Renal pelvis (tissue), 1 donor: ENCODE measurements at regions not wholly inside any gene's neighbourhood (a gene's known extent, or its start where the extent isn't known, plus 50 kb on each side); places are given as distances from the start of the nearest gene placed in this dataset.
"Not testable (repeated sequence)": the region's sequence is repeated elsewhere in the genome, so short reads cannot be mapped to it uniquely, and the experiment has no call there.

ENCODE experiments used
- DNase-seq: peaks from one replicate; pipeline ENCODE4 v3.0.0-alpha.2; 2013

DNA sequence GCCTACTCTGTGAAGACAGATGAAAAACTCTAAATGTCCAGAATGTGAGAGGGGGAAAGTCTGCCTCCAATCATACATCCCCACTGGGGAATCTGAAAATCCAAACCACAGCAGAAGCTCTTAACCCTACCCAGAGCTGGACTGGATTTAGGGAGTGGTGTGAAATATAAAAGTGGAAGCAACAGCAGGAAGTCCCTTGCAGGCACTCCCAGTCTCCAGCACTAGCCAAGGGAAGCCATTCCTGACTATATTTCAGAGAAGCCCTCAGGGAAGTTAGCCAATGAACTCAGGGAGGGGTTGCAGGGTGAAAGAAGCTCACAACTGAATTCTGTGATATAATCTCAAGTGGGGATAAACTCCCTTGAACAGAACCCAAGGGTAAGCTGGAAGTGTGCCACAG lies 51.5 kb downstream of the CRPPA start:
- DNase-seq: no peak

GRCh38 chr7:16369309-16369708 lies 52.0 kb downstream of the CRPPA start:
- not testable (repeated sequence) for DNase-seq

DNA sequence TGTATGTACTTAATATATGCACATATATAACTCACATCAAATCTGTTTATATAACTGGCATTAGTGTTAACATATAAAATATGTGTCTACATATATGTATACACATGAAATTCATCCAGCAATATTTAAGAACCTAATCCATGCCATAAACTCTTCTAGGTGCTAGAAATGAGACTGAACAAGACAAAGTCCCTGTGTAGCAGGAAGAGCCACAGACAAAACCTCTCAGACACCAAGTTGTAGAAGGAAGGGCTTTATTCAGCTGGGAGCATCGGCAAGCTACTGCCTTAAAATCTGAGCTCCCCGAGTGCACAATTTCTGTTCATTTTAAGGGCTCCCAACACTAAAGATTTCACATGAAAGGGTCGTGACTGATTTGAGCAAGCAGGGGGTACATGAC lies 52.5 kb downstream of the CRPPA start:
- no peak for DNase-seq

DNA sequence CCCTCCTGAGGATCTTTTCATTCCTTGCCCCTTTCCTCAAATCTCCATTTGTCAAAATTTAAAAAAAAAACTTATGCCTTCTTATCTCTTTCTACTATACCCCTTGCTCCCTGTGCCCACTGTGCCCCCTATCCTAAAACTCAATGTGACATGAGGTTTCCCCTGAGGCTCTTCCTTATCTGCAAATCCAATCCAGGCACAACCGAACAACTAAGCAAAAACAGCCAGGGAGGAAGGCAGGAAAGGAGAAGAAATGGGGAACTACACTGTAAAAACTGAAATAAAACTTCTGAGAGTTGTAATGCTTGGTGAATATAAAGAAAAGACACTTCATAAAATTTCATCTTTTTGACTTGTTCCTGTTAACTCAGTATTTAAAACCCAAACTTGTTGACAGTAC lies 54.2 kb downstream of the CRPPA start:
- DNase-seq: no peak

DNA sequence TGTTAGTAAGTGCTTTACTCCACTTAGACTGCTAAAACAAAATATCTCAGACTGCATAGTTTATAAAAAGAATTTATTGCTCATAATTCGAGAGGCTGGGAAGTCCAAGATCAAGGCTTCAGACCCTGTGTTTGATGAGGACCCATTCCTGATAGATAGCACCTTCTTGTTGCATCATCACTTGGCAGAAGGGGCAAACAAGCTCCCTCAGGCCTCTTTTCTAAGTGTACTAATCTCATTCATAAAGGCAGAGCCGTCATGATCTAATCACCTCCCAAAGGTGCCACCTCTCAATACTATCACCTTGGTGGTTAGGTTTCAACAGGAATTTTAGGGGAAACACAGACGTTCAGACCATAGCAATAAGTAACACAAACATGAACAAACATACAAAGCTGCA lies 55.4 kb downstream of the CRPPA start:
- DNase-seq: no peak

- DNase-seq: no peak
These were observed 56.2 kb downstream of the CRPPA start for GRCh38 chr7:16365177-16365576.

DNA sequence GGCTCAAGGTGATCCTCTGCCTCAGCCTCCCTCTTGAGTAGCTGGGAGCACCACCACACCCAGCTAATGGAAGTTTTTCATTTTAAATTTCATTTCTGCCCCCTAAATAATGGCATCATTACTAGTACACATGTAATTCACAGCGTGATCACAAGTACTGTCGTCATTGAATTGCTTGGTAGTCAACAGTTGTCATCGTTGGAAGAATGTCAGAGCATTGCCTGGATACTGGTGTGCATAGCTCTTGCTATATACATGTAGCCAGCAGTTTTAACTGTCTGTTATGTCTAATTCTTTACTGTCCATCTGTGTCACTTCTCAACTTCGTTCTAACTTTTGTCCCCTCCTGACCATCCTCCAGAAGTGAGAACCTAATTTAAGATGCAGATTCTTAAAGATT lies 62.1 kb downstream of the CRPPA start:
- DNase-seq: no peak

DNA sequence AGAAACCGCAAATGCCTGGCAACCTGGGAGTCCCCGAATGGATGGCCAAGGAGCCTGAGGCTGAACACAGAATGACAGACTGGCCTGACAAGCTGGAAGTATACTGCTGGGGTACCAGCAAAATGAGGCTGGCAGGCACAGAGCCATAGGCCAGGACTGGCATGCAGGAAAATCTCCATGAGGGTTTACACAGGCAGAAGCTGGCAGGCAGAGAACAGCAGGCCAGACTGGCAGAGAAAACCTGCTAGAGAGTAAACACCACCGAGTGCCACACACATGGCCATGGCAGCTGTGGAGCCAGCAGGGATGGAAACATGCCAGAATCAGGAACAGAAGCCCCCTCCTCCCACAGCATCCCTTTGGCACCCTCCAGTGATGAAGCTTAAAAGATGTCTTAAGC lies 63.4 kb downstream of the CRPPA start:
- DNase-seq: no peak

DNA sequence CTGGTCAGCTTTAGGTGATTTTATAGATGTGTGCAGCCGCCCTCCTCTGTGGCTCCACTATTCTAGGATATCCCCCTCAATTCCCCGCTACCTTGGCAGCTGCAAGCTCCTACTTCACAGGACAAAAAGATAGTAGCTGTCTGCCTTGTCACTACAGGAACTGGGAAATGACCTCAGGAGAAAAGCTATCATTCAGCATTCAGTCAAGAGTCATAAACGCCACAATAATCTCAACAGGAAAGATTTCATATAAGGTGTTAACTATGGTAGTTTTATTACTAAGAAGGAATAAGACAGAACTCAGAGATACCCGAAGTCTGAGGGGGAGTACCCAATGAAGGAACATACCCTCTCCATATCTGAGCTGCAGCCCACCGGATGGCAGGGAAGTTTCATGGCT lies 63.9 kb downstream of the CRPPA start:
- no peak for DNase-seq

- DNase-seq: no peak
These were observed 64.9 kb downstream of the CRPPA start for GRCh38 chr7:16356301-16356958.

DNA sequence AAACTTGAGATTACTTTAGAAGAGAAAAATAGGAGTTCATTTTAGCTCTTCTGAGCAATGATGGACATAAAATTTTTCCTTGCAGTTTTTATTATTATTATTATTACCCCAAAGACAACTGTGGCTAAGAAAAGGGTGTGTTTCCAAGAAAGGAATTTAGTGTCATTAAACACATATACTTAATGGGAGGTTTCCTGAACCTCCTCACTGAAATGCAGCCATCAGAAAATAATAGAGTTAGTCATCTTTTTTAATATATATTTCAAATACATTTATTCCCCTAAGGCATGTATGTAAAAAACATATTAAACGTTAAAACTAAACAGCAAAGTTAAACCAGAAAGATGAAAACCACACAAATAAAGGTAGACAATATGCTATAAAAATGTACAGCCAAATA lies 66.8 kb downstream of the CRPPA start:
- DNase-seq: no peak

DNA sequence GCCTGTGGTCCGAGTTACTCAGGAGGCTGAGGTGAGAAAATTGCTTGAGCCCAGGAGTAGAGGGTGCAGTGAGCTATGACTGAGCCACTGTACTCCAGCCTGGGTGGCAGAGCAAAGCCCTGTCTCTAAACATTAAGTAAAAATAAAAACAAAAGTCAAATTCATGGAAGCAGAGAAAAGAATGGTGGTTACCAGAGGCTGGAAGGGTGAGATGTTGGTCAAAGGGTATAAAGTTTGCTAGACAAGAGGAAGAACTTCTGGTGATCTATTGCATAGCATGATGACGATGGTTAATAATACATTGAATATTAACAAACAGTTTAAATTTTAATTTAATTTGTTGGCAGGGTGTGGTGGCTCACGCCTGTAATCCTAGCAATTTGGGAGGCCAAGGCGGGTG lies 68.1 kb downstream of the CRPPA start:
- DNase-seq: no peak

DNA sequence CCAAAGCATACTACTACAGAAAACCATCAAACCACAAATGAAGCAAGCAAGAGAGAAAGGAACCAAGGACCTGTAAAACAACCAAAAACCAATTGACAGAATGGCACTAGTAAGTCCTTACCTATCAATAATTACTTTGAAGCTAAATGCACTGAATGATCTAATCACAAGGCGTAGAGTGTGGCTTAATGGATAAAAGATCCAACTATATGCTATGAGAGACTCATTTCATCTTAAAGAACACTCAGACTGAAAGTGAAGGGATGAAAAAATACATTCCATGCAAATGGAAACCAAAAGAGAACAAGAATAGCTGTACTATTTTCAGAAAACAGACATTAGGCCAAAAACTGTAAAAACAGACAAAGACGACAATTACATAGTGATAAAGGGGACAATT lies 70.7 kb downstream of the CRPPA start:
- no peak for DNase-seq

DNA sequence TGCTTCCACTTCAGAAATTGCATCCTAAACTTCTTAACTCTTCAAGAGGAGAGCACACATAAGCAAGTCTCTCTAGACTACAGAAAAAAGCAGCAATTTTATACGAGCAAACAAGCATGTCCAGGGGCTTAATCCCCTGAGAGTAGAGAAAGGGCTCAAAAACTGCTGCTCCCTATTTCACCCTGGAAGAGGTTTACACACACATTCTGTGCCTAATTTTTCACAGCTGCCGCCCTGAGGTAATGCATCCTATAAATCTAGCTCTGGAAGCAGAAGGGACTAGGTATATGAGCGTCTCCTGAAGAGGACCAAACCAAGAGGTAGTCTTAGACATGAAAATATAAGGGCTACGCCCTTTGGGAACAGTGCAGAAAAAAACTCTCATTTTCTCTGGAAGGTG lies 73.1 kb downstream of the CRPPA start:
- peak; percentile 2 for DNase-seq

- DNase-seq: peak; percentile 2
These were observed 73.5 kb downstream of the CRPPA start for GRCh38 chr7:16347827-16348192.

DNA sequence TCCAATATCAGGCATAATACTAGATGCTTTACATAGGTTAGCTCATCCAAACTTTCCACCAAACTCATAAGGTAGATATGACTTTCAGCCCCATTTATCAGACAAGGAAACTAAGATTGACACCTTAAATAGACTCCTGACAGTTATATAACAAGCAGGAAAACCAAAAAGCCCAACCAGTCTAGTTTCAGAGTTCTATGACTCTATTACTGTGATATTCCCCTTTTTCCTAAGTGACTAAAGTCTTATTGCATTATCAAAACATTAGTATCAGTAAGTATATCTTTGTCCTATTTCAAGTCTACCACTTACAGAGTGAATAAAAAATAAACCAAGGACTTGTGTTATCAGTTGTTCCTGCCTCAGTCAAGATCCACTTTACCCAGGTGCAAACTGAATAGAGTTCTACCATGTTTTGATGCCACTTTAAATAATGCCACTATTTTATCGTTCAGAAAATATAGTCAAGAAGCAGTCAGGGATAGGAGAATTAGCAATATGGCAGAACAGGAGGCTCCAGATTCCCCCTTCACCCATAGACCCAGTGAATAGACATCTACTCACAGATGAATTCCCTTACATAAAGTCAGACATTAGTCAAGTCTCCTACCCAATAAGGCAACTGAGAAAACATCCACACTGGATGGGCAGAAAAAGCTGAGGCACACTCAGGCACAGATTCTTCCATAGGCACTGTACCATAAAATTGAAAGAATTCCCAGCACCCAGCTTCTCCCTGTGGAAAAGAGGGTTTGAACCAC lies 74.1 kb downstream of the CRPPA start:
- no peak for DNase-seq

GRCh38 chr7:16345979-16346958 lies 75.1 kb downstream of the CRPPA start:
- DNase-seq: peak; percentile 16

DNA sequence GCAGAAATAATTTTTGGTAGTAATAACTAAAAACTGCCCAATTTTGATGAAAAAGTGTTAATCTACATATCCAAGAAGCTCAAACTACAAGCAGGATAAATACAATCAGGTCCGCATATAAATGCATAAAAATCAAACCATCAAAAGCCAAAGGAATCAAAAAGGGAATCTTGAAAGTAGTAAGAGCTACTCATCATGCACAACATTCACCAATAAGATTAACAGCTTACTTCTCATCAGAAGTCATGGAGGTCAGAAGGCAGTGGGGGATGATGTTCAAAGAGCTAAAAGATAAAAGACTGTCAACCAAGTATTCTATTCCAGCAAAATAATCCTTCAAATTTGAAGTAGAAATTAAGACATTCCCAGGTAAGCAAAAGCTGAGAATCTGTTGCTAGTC lies 76.4 kb downstream of the CRPPA start:
- DNase-seq: no peak

DNA sequence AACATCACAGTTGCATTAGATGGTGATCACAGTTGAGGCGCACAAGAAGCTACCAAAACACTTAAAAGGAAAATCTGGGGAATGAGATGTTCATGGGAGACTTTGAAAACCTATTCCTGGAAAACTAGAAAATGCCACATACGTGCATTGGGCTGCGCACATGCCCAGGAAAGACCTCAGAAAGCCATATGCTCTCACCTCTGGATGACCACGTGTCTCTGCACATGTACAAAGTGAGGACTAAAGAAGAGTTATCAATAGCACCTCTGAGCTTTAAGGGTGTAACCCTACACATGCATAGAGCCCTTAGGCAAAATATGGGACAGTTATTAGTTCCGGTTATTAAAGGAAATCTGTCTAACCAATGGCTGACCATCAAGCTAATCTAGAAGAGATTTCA lies 77.7 kb downstream of the CRPPA start:
- DNase-seq: no peak

DNA sequence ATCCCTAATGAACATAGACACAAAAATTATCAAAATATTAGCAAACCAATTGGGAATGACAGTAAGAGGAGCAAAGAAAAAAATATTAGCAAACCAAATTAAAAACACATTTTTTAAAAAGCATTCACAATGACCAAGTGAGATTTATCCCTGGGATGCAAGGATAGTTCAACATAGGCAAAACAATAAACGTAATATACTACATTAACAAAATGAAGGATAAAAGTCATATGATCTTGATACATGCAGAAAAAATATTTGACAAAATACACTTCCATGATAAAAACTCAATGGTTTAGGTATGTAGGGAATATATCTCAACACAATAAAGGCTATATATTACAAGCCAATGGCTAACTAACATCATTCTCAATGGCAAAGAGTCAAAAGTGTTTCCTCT lies 83.3 kb downstream of the CRPPA start:
- DNase-seq: no peak

DNA sequence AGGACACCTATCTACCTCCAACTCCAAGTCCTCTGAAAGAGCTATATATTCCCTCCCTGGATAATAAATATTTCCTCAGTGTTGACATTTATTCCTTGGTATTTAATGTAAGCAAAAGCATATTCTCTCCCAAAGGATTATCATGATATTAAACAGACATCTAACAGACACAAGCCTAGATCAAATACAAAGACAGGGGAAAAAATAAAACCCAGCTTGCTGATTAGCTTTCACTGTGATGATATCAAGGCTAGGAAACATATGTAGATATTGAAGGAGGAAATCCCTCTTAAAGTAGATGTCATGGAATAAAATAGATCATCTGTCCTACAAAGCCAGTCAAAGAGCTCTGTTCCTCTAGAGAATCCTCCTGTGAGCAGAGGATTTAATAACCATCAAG lies 95.2 kb downstream of the CRPPA start:
- DNase-seq: no peak

DNA sequence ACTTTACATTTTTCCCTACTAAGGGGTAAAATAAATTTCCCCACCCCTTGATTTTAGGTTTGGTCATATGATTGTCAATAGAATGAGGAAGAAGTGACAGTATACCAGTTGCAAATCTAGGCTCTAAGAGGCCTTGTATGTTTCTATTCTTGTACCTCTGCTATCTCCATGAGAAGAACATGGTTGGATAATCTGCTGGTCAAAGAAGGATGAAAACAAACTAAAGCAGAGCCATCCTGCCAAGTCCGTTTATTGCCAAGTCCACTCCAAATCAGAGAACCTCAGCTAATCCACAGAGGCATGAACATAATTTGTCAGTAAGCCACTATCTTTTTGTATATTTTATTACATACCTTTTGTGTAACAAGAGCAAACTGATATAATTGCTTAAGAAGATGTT lies 98.0 kb downstream of the CRPPA start:
- no peak for DNase-seq
